HTR-8/SVneo (cell line): ENCODE measurements at regions not wholly inside any gene's neighbourhood (a gene's known extent, or its start where the extent isn't known, plus 50 kb on each side); places are given as distances from the start of the nearest gene placed in this dataset.

Source experiments
- DNase-seq: peaks from one replicate; pipeline ENCODE4 v3.0.0; 2011; ENCODE audit warnings: low spot score, mixed read lengths; ENCODE audit not compliant: insufficient read length
- FAIRE-seq: peaks from 2 replicates; lab custom pipeline; 2011; peaks lifted over from hg19 to GRCh38; lab: Jason Lieb, UNC

- no peak for DNase-seq
These were observed 146.6 kb upstream of the ADGRL2 start for GRCh38 chr1:81654147-81654546.

GRCh38 chr1:81650776-81651175 lies 150.0 kb upstream of the ADGRL2 start:
- DNase-seq, result no peak

More at GRCh38 chr1:81654147-81654546, 146.6 kb upstream of the ADGRL2 start:
- FAIRE-seq, result no peak

GRCh38 chr1:81635816-81636215 lies 164.9 kb upstream of the ADGRL2 start:
- no peak for DNase-seq
- FAIRE-seq, result no peak

More at GRCh38 chr1:81650776-81651175, 150.0 kb upstream of the ADGRL2 start:
- no peak for FAIRE-seq

- DNase-seq (no peak), FAIRE-seq (no peak)
These were observed 166.4 kb upstream of the ADGRL2 start for GRCh38 chr1:81634294-81634693.

- DNase-seq (no peak), FAIRE-seq (no peak)
These were observed 181.6 kb upstream of the ADGRL2 start for GRCh38 chr1:81619156-81619555.

- no peak for DNase-seq
- FAIRE-seq, result no peak
These were observed 182.4 kb upstream of the ADGRL2 start for GRCh38 chr1:81618376-81618775.

GRCh38 chr1:81617308-81617967 lies 183.3 kb upstream of the ADGRL2 start:
- no peak for FAIRE-seq
- no peak for DNase-seq

GRCh38 chr1:81613803-81614202 lies 186.9 kb upstream of the ADGRL2 start:
- DNase-seq (no peak), FAIRE-seq (no peak)

- FAIRE-seq (no peak), DNase-seq (no peak)
These were observed 192.8 kb upstream of the ADGRL2 start for GRCh38 chr1:81607924-81608323.

GRCh38 chr1:81607086-81607485 lies 193.6 kb upstream of the ADGRL2 start:
- DNase-seq (no peak), FAIRE-seq (no peak)

- DNase-seq (no peak), FAIRE-seq (no peak)
These were observed 194.1 kb upstream of the ADGRL2 start for GRCh38 chr1:81606656-81607055.

- DNase-seq (no peak), FAIRE-seq (no peak)
These were observed 195.7 kb upstream of the ADGRL2 start for GRCh38 chr1:81605023-81605422.

- FAIRE-seq, result no peak
- no peak for DNase-seq
These were observed 199.7 kb upstream of the ADGRL2 start for GRCh38 chr1:81600878-81601622.

GRCh38 chr1:81600363-81600762 lies 200.4 kb upstream of the ADGRL2 start:
- no peak for FAIRE-seq
- no peak for DNase-seq

- no peak for DNase-seq
- no peak for FAIRE-seq
These were observed 202.1 kb upstream of the ADGRL2 start for GRCh38 chr1:81598623-81599022.

- FAIRE-seq (no peak), DNase-seq (no peak)
These were observed 202.9 kb upstream of the ADGRL2 start for GRCh38 chr1:81597720-81598426.

GRCh38 chr1:81596341-81596740 lies 204.4 kb upstream of the ADGRL2 start:
- DNase-seq, result no peak
- no peak for FAIRE-seq

- DNase-seq (no peak), FAIRE-seq (no peak)
These were observed 206.5 kb upstream of the ADGRL2 start for GRCh38 chr1:81594206-81594605.

GRCh38 chr1:81592233-81592632 lies 208.5 kb upstream of the ADGRL2 start:
- no peak for FAIRE-seq
- no peak for DNase-seq

GRCh38 chr1:81590171-81590570 lies 210.6 kb upstream of the ADGRL2 start:
- DNase-seq (no peak), FAIRE-seq (no peak)

GRCh38 chr1:81588149-81588548 lies 212.6 kb upstream of the ADGRL2 start:
- FAIRE-seq (no peak), DNase-seq (no peak)
